ENCODE measurements at regions not wholly inside any gene's neighbourhood (a gene's known extent, or its start where the extent isn't known, plus 50 kb on each side); places are given as distances from the start of the nearest gene placed in this dataset.

- Histone ChIP-seq H3K27me3 (no peaks in the 10 kb centered on the region), H3K9me3 (no peaks in the 10 kb centered on the region), H3K36me3 (replicated peaks in 1 of 2; ENCODE audit: insufficient read depth in 1 of 2, low read depth in 2 of 2) (no peaks in the 10 kb centered on the region), H3K4me3 (no peak overlapping the region), H3K4me1 (no peaks in the 10 kb centered on the region), H3K27ac (no peak overlapping the region)
- ATAC-seq (no peak), DNase-seq (no peak)
- 97% methylated on average over 14 of the region's 20 CpGs; no CpG with 5 or more reads in 1 of the 2 donors for WGBS, 2 donors
- intact Hi-C loops (cut with DNase I): no loop called here
- TF ChIP-seq POLR2A (IDR thresholded peaks at IDR 0.05): no peak
- no peak for TF ChIP-seq CTCF (IDR thresholded peaks at IDR 0.05)
Observed at GRCh38 chrX:39840581-39841093, 257.1 kb downstream of the BCOR start.

- no peaks in the 10 kb centered on the region for H3K4me1 ChIP-seq
- DNase-seq (no peak), ATAC-seq (no peak)
- H3K27ac ChIP-seq: no peak overlapping the region
- WGBS, 2 donors: 60 to 78% methylated on average over 2 to 6 of the region's 6 CpGs
- H3K9me3 ChIP-seq: no peaks in the 10 kb centered on the region
- TF ChIP-seq POLR2A (IDR thresholded peaks at IDR 0.05) (no peak), CTCF (IDR thresholded peaks at IDR 0.05) (no peak)
- H3K4me3 ChIP-seq: no peak overlapping the region
- H3K27me3 ChIP-seq: no peaks in the 10 kb centered on the region
- H3K36me3 ChIP-seq (replicated peaks in 1 of 2; ENCODE audit: insufficient read depth in 1 of 2, low read depth in 2 of 2): no peaks in the 10 kb centered on the region
- intact Hi-C loops (cut with DNase I): no loop called here
Observed at GRCh38 chrX:39841604-39842003, 256.2 kb downstream of the BCOR start.

GRCh38 chrX:39842281-39842973, 255.3 kb downstream of the BCOR start:
- no peak overlapping the region for H3K27ac ChIP-seq
- H3K9me3 ChIP-seq: no peaks in the 10 kb centered on the region
- no peak overlapping the region for H3K4me3 ChIP-seq
- intact Hi-C loops (cut with DNase I): no loop called here
- no peaks in the 10 kb centered on the region for H3K27me3 ChIP-seq
- no peaks in the 10 kb centered on the region for H3K4me1 ChIP-seq
- no peak for ATAC-seq
- 91 to 92% methylated on average over 10 of the region's 10 CpGs for WGBS, 2 donors
- no peak for TF ChIP-seq POLR2A (IDR thresholded peaks at IDR 0.05)
- TF ChIP-seq CTCF (IDR thresholded peaks at IDR 0.05): no peak
- DNase-seq: no peak
- no peaks in the 10 kb centered on the region for H3K36me3 ChIP-seq (replicated peaks in 1 of 2; ENCODE audit: insufficient read depth in 1 of 2, low read depth in 2 of 2)

GRCh38 chrX:39843318-39843717, 254.4 kb downstream of the BCOR start:
- no peak overlapping the region for H3K4me3 ChIP-seq
- no peak for ATAC-seq
- 75 to 81% methylated on average over 4 of the region's 4 CpGs for WGBS, 2 donors
- intact Hi-C loops (cut with DNase I): no loop called here
- no peaks in the 10 kb centered on the region for H3K27me3 ChIP-seq
- no peak for TF ChIP-seq CTCF (IDR thresholded peaks at IDR 0.05)
- TF ChIP-seq POLR2A (IDR thresholded peaks at IDR 0.05): no peak
- H3K9me3 ChIP-seq: no peaks in the 10 kb centered on the region
- DNase-seq: no peak
- no peak overlapping the region for H3K27ac ChIP-seq
- H3K36me3 ChIP-seq (replicated peaks in 1 of 2; ENCODE audit: insufficient read depth in 1 of 2, low read depth in 2 of 2): no peaks in the 10 kb centered on the region
- no peaks in the 10 kb centered on the region for H3K4me1 ChIP-seq

- no peaks in the 10 kb centered on the region for H3K27me3 ChIP-seq
- TF ChIP-seq POLR2A (IDR thresholded peaks at IDR 0.05): no peak
- no peaks in the 10 kb centered on the region for H3K9me3 ChIP-seq
- H3K4me1 ChIP-seq: peaks cover 9% of the 10 kb centered on the region
- WGBS, 2 donors: 60 to 70% methylated on average over 8 to 9 of the region's 9 CpGs
- ATAC-seq (peak; percentile 68), DNase-seq (no peak)
- intact Hi-C loops (cut with DNase I): no loop called here
- H3K4me3 ChIP-seq: no peak overlapping the region
- H3K36me3 ChIP-seq (replicated peaks in 1 of 2; ENCODE audit: insufficient read depth in 1 of 2, low read depth in 2 of 2): no peaks in the 10 kb centered on the region
- peak overlapping the region in 3 of 4 donors; percentile 39 to 57 (median 50) for H3K27ac ChIP-seq
Observed at GRCh38 chrX:39845233-39845632, 252.5 kb downstream of the BCOR start.

Data from body of pancreas (tissue), 4 donors.